Uterus (tissue), 2 donors: ENCODE measurements at regions not wholly inside any gene's neighbourhood (a gene's known extent, or its start where the extent isn't known, plus 50 kb on each side); places are given as distances from the start of the nearest gene placed in this dataset.

Source experiments
- CTCF ChIP-seq, 4 experiments: fragments of 200-600 bp in 2 of 4; fragments of 450-650 bp in 2 of 4; sonication (generic) in 2 of 4; IDR thresholded peaks; one replicate each; pipeline ENCODE4 v1.5.1; 2016 to 2019; ENCODE audit warnings: antibody characterized with exemption in 4 of 4, mild to moderate bottlenecking in 2 of 4, moderate library complexity in 1 of 4
- POLR2A ChIP-seq, 2 donors: fragments of 450-650 bp; IDR thresholded peaks; one replicate each; pipeline ENCODE4 v1.6.1; 2016; ENCODE audit warnings: antibody characterized with exemption in 2 of 2, mild to moderate bottlenecking in 1 of 2, moderate library complexity in 1 of 2

GRCh38 chr9:135423725-135424124 lies 55.9 kb upstream of the PPP1R26 start:
- TF ChIP-seq POLR2A (IDR thresholded peaks at IDR 0.05) (no peak), CTCF (IDR thresholded peaks at IDR 0.05) (no peak)
